GM21367 (cell line): ENCODE measurements at regions not wholly inside any gene's neighbourhood (a gene's known extent, or its start where the extent isn't known, plus 50 kb on each side); places are given as distances from the start of the nearest gene placed in this dataset.

Source experiments
- ATAC-seq: cut with Tn5 transposase; IDR thresholded peaks from one replicate; pipeline ENCODE4 v1.9.1; 2021; ENCODE audit not compliant: unreplicated experiment

- no peak for ATAC-seq
Observed at GRCh38 chr9:129490583-129491486, 130.1 kb downstream of the C9orf50 start.

- ATAC-seq = no peak
Observed at GRCh38 chr9:129489838-129490582, 130.9 kb downstream of the C9orf50 start.

DNA sequence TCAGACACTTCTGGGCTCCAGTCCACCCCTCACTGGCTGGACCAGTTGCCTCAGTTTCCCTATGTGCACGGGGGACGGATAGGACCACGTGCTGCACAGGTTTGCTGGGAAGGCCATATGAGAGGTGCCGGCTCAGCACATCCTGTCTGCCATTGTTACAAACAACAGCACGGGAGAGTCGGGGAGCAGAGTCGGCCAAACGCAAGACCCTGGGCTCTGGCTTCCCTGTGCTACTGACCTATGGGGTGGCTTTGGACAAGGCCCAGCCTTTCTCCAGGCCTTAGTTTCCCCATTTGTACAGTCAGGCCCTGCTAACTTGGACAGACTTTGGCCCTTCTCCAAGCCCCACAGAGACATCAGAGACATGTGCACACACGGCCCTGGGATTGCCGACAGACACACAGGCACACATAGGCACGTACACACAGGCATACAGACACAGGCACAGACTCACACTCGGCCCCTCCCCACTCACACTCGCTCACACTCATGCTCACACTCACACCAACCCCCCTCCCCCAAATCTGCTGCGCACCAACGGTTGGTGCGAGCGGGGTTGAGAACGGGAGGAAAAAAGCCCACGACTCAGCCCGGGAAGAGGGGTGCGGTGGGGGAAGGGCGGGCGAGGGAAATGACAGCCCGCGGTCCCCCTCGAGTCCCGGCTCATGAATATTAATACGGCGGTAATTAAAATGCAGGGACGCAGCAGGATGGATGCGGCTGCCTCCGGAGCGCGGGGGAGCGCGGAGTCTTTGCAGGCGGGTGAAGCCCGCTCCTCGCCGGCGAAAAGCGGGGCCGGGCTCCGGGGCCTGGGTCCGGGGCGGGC lies 133.0 kb downstream of the C9orf50 start:
- ATAC-seq = no peak

DNA sequence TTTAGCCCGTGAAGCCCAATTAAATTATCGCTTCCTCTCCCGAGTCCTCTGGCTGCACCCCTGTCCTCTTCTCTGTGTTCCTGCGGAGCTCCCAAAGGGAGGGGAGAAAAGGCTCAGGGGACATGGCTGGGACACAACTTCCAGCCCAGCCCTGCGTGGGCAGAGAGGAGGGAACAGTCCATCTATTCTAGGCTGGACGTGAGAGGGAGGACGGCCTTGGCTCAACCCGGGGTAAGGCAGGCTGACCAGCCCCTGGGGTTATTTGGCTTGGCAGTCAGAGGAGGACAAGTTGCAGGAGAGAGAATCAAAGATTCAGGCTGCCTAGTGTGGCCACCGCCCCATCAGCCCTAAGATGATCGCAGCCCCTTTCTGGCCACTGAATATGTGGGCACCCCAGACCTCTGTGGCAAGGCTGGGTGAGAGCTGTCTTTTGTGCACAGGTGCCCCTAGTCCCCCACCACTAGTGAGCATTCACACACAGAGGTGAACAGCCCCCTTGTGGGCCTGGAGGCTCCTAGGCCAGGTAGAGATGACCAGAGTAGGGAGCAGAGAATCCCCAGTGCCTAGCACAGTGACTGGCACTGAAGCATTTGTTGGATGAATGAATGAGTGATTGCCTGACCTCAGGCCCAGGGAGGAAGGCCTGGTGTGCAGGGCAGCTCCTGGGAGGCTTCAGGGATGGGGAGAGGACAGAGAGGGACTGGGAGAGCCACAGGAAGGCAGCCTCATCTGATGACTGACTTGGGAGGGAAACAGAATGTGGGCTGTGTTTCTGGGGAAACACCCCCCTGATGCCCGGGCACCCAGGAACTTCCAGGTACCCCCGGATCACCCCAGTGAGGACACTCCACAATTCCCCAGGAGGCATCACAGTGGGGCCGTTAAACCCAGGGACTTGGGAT lies 133.9 kb downstream of the C9orf50 start:
- no peak for ATAC-seq

- ATAC-seq = no peak
Observed at GRCh38 chr9:129485145-129485774, 135.6 kb downstream of the C9orf50 start.

DNA sequence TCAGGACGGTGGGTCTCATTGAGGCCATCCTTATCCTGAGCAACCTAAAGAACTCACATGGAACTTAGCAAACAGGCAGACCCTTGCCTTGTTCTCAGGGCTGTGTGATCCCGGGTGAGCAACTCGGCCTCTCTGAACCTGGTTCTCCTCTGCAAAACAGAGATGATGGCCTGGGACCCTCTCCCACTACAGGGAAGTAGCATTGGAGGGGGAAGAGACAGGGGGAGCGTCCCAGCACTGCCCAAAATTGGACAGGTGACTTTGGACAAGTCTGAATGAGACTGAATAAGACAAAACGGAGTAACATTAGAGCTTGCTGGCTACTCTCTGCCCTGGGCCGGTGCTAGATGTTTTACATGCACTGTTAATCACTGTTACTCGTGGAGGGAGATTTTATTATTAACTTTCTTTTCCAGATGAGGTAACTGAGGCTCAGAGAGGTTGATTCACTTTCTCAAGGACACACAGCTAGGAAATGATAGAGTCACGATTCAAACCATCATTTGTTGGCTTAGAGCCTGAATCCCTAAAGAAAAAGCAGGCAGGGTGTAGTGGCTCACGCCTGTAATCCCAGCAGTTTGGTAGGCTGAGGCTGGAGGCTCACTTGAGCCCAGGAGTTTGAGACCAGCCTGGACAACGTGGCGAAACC lies 136.4 kb downstream of the C9orf50 start:
- ATAC-seq = no peak

DNA sequence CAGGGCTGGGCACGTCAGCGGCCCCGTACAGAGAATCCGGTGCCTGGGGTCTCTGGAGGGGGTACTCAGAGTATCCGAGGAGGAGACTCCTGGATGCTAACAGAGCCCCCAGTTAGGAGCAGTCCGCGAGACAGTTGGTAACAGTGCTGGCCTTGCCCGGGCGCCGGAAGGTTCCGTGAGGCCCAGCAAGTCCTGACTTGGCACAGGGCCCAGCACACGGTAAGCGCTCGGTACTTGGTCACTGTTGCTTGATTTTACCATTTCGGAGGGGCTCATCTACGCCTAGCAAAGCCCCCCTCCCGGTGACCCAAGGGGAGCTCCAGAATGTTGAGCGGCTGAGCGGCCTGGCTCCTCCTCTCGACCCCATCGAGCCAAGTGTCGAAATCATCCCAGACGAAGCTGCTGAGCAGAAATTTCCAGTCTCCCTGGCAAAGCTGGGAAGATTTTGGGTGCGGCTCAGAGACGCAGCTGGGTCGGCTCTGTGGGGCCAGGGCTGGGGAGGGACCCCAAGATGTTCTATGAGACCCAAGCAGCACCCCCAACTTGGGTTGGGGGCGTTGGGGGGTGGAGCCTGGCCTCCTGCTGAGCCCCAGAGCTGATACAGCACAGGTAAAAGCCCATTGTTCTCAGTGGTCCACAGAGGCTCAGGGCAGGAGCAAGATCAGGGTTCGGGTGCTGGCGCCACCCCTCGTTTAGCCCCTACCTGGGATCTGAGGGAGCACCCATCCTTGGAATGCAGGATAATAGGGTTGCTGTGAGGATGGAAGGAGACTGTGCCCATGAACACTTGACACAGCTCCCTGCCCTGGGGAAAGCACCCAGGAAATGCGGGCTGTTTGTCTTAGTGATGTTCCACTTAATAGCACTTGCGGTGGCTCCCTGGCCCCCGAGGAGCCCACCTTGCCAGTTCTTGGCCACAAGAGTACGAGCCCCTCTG lies 137.2 kb downstream of the C9orf50 start:
- ATAC-seq = no peak

DNA sequence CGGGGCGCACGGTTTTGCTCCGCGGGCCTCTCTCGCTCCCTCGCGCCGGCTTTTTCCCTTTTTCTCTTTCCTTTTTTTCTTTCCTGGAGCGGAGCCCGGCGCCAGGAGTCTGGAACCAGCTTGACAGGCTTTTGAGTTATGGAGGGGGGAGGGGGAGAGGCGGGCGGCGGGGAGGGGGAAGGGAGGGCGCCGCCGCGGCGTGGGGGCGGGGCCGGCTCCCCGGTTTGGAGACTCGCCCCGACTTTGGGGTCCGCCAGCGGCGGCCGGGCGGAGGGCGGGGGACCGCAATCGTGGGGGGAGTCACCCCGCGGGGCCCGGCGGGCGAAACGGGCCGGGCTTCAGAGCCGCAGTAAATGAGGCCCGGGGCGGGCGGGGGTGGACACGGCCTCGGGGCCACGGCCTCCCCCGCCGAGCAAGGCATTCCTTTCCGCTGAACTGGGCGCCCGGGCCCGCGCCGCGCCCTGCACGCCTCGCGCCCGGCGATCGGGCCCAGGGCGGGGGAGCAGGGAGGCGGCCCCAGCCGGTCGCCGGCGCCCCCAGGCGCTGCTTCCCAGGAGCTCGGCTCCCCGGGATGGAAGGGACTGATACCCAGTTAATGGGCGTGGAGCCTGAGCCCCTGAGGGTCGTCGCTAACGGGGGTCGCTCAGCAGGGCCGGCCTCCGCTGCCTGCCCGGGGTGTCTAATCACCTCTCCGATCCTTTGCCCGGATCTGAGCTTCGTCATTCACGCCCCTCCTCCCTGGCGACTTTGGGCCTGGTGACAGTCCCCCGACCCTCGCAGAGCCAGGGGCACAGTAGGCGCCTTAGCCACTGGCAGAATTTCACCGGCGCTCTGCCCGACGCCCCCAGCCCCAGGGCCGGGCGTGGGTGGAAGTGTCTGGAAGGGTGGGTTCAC lies 138.1 kb downstream of the C9orf50 start:
- ATAC-seq = no peak

- ATAC-seq = no peak
Observed at GRCh38 chr9:129481810-129482511, 138.9 kb downstream of the C9orf50 start.

- ATAC-seq = no peak
Observed at GRCh38 chr9:129481424-129481809, 139.5 kb downstream of the C9orf50 start.

DNA sequence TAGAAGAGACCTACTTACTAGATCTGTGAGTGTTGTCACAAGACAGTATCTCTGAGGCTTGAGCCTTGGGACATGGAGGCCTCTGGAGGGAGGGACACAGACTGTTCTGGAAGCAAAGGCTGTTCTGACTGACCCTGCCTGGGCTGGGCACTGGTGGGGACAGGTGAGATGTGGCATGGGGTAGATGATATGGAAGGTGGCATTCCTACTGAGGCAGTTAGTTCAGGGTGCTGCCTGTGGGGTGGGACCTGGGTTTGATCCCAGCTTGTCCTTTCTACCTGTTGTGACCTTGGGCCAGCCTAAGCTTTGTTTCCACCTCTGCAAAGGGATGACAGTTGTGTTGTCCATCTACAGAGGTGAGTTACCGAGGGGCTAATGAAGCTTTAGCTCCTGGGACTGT lies 140.2 kb downstream of the C9orf50 start:
- ATAC-seq = no peak

- ATAC-seq = no peak
Observed at GRCh38 chr9:129480227-129480626, 140.7 kb downstream of the C9orf50 start.

- no peak for ATAC-seq
Observed at GRCh38 chr9:129479631-129480011, 141.3 kb downstream of the C9orf50 start.

DNA sequence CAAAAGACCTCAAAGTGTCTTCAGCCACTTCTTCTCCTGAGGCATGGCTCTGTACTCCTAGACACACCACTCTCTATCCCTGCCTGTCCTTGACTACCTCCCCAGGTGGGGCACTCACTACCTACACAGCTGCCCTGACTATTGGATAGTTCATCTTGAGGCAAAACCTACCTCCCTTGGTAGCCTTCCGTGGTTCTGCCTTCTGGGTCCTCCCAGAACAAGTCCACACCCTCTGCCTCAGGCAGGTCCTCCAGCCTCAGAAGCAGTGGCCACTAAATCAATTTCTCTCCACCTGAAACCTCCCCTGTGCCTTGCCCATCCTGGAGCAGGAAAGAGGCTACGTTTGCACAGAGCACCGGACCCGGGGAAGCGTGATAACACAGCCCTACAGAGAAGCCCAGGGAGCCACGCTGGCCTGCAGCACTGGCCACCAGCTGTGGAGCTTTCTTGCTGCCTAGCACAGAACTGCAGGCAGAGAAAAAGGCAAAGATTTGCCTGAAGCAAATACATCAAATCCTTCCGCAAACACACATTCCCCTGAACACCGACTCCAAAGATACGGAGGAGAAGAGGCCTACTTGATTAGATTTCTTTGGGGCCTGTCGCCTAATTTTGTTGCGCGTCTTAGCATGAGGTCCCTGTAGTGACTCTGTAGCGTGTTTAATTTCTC lies 141.8 kb downstream of the C9orf50 start:
- no peak for ATAC-seq

GRCh38 chr9:129478461-129478860 lies 142.4 kb downstream of the C9orf50 start:
- no peak for ATAC-seq
